ENCODE measurements at regions not wholly inside any gene's neighbourhood (a gene's known extent, or its start where the extent isn't known, plus 50 kb on each side); places are given as distances from the start of the nearest gene placed in this dataset.
A peak's percentile ranks its signal among the peaks of the same experiment; 100 is the strongest.

- no peak for DNase-seq (ENCODE audit: low spot score)
These were observed 194.6 kb downstream of the NRIP1 start for GRCh38 chr21:14869984-14870852.

GRCh38 chr21:14866859-14867765 is 197.7 kb downstream of the NRIP1 start:
- DNase-seq (ENCODE audit: low spot score): no peak

GRCh38 chr21:14864211-14865021 is 200.4 kb downstream of the NRIP1 start:
- peak; percentile 75 for DNase-seq (ENCODE audit: low spot score)

GRCh38 chr21:14863745-14864210 is 201.0 kb downstream of the NRIP1 start:
- no peak for DNase-seq (ENCODE audit: low spot score)

- DNase-seq (ENCODE audit: low spot score): no peak
These were observed 201.7 kb downstream of the NRIP1 start for GRCh38 chr21:14862794-14863720.

GRCh38 chr21:14858311-14858710 is 206.5 kb downstream of the NRIP1 start:
- DNase-seq (ENCODE audit: low spot score): no peak

GRCh38 chr21:14857529-14857928 is 207.3 kb downstream of the NRIP1 start:
- no peak for DNase-seq (ENCODE audit: low spot score)

- DNase-seq (ENCODE audit: low spot score): no peak
These were observed 214.4 kb downstream of the NRIP1 start for GRCh38 chr21:14850394-14850793.

GRCh38 chr21:14846621-14847020 is 218.2 kb downstream of the NRIP1 start:
- DNase-seq (ENCODE audit: low spot score): no peak

- no peak for DNase-seq (ENCODE audit: low spot score)
These were observed 220.8 kb downstream of the NRIP1 start for GRCh38 chr21:14844001-14844400.

GRCh38 chr21:14842601-14843000 is 222.2 kb downstream of the NRIP1 start:
- no peak for DNase-seq (ENCODE audit: low spot score)

- DNase-seq (ENCODE audit: low spot score): no peak
These were observed 223.0 kb downstream of the NRIP1 start for GRCh38 chr21:14841511-14842472.

GRCh38 chr21:14838400-14838799 is 226.4 kb downstream of the NRIP1 start:
- no peak for DNase-seq (ENCODE audit: low spot score)

- DNase-seq (ENCODE audit: low spot score): no peak
These were observed 227.8 kb downstream of the NRIP1 start for GRCh38 chr21:14836950-14837349.

- no peak for DNase-seq (ENCODE audit: low spot score)
These were observed 231.0 kb downstream of the NRIP1 start for GRCh38 chr21:14833666-14834351.

- DNase-seq (ENCODE audit: low spot score): no peak
These were observed 231.6 kb downstream of the NRIP1 start for GRCh38 chr21:14833241-14833640.

- no peak for DNase-seq (ENCODE audit: low spot score)
These were observed 234.5 kb downstream of the NRIP1 start for GRCh38 chr21:14830307-14830706.

GRCh38 chr21:14829685-14830084 is 235.1 kb downstream of the NRIP1 start:
- no peak for DNase-seq (ENCODE audit: low spot score)

GRCh38 chr21:14827468-14827867 is 237.3 kb downstream of the NRIP1 start:
- no peak for DNase-seq (ENCODE audit: low spot score)
